Fibroblast of lung (primary cell): ENCODE measurements at regions not wholly inside any gene's neighbourhood (a gene's known extent, or its start where the extent isn't known, plus 50 kb on each side); places are given as distances from the start of the nearest gene placed in this dataset.

Source experiments
- DNase-seq, 2 donors: peaks; one replicate each; pipeline versions ENCODE4 v3.0.0 to v3.0.0-alpha.2; 2010; ENCODE audit warnings: low read depth in 2 of 2
- H2AFZ ChIP-seq: 2 replicates; pipeline ENCODE4 v1.5.1; 2012; ENCODE audit warnings: low read length, control low read depth, inconsistent platforms
- H3K27ac ChIP-seq: 2 replicates; pipeline ENCODE4 v1.5.1; 2011; ENCODE audit warnings: low read length, control low read depth; ENCODE audit not compliant: insufficient read depth
- H3K27me3 ChIP-seq: 2 replicates; pipeline ENCODE4 v1.5.1; 2011; ENCODE audit warnings: mild to moderate bottlenecking, low read length; ENCODE audit not compliant: control insufficient read depth, insufficient read depth
- H3K36me3 ChIP-seq: 2 replicates; pipeline ENCODE4 v1.5.1; 2011; ENCODE audit warnings: low read length; ENCODE audit not compliant: control insufficient read depth, insufficient read depth
- H3K4me1 ChIP-seq: 2 replicates; pipeline ENCODE4 v1.5.1; 2011; ENCODE audit warnings: low read length; ENCODE audit not compliant: control insufficient read depth, insufficient read depth; ENCODE audit errors: extremely low read depth
- H3K4me2 ChIP-seq: 2 replicates; pipeline ENCODE4 v1.5.1; 2011; ENCODE audit warnings: low read length, control low read depth; ENCODE audit not compliant: insufficient read depth; ENCODE audit errors: extremely low read depth
- H3K4me3 ChIP-seq, 4 experiments: fragments of 200-600 bp in 1 of 4; sonication (generic) in 1 of 4; replicated peaks in 1 of 4; 2 replicates each; pipeline ENCODE4 v1.5.1; 2011 to 2016; ENCODE audit warnings: low read length in 4 of 4, low read depth in 3 of 4, mild to moderate bottlenecking in 3 of 4, control low read depth in 2 of 4, inconsistent platforms in 1 of 4, mixed read lengths in 1 of 4; ENCODE audit not compliant: insufficient read depth in 1 of 4; ENCODE audit errors: control extremely low read depth in 1 of 4
- H3K79me2 ChIP-seq: 2 replicates; pipeline ENCODE4 v1.5.1; 2012; ENCODE audit warnings: mild to moderate bottlenecking, low read length, inconsistent platforms; ENCODE audit not compliant: control insufficient read depth, insufficient read depth
- H3K9ac ChIP-seq: 2 replicates; pipeline ENCODE4 v1.5.1; 2011; ENCODE audit warnings: mild to moderate bottlenecking, low read length, control low read depth; ENCODE audit not compliant: insufficient read depth
- H3K9me3 ChIP-seq: 2 replicates; pipeline ENCODE4 v1.5.1; 2012; ENCODE audit warnings: low read depth, low read length; ENCODE audit not compliant: control insufficient read depth, insufficient read depth
- H4K20me1 ChIP-seq: 2 replicates; pipeline ENCODE4 v1.5.1; 2011; ENCODE audit warnings: low read length; ENCODE audit not compliant: control insufficient read depth, insufficient read depth; ENCODE audit errors: extremely low read depth
- EZH2 ChIP-seq: IDR thresholded peaks from 2 replicates; pipeline ENCODE4 v1.5.1; 2012; ENCODE audit warnings: low read length, control low read depth, mild to moderate bottlenecking; ENCODE audit errors: missing control alignments
- TF ChIP-seq, protein P1 (sequence below), 2 donors: IDR thresholded peaks in 1 of 2; conservative IDR thresholded peaks in 1 of 2; 1 replicate in 1 of 2; 2 replicates in 1 of 2; pipeline ENCODE4 v1.5.1; 2011 to 2012; ENCODE audit warnings: low read length in 2 of 2, control low read depth in 1 of 2, inconsistent platforms in 1 of 2, low read depth in 1 of 2, mild to moderate bottlenecking in 1 of 2

DNA sequence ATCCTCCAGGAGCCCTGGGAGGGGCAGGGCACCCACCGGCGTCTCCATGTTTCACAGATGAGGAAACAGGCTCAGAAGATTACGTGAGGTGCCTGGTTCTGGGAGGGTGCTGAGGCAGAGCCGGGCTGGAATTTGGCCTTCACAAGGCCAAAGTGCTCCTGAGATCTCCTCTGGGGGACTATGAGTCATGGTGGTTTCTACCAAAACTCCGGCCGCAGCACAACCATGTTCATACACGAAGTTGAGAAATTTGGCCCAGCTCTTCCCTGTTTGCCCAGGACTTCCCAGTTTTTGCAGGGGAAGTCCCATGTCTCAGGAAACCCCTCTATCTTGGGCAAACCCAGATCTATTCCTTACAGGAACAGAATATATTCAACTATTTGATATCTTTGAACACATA, 172.9 kb upstream of the CDYL start:
- no peaks in the 10 kb centered on the region for H3K36me3 ChIP-seq
- no peak overlapping the region for H3K27ac ChIP-seq
- no peak overlapping the region for H3K4me3 ChIP-seq
- no peak overlapping the region for H3K9ac ChIP-seq
- H2AFZ ChIP-seq = no peak overlapping the region
- no peaks in the 10 kb centered on the region for H3K79me2 ChIP-seq
- no peaks in the 10 kb centered on the region for H3K27me3 ChIP-seq
- H3K4me1 ChIP-seq = peaks cover 13% of the 10 kb centered on the region
- TF ChIP-seq EZH2 = no peak
- TF ChIP-seq, protein P1, sequence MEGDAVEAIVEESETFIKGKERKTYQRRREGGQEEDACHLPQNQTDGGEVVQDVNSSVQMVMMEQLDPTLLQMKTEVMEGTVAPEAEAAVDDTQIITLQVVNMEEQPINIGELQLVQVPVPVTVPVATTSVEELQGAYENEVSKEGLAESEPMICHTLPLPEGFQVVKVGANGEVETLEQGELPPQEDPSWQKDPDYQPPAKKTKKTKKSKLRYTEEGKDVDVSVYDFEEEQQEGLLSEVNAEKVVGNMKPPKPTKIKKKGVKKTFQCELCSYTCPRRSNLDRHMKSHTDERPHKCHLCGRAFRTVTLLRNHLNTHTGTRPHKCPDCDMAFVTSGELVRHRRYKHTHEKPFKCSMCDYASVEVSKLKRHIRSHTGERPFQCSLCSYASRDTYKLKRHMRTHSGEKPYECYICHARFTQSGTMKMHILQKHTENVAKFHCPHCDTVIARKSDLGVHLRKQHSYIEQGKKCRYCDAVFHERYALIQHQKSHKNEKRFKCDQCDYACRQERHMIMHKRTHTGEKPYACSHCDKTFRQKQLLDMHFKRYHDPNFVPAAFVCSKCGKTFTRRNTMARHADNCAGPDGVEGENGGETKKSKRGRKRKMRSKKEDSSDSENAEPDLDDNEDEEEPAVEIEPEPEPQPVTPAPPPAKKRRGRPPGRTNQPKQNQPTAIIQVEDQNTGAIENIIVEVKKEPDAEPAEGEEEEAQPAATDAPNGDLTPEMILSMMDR (conservative IDR thresholded peaks at IDR 0.05 in 1 of 2, IDR thresholded peaks at IDR 0.05 in 1 of 2; ENCODE audit: low read depth in 1 of 2, low read length in 2 of 2) = no peak
- no peaks in the 10 kb centered on the region for H4K20me1 ChIP-seq
- DNase-seq = peak; percentile 97
- H3K4me2 ChIP-seq = no peak overlapping the region
- no peaks in the 10 kb centered on the region for H3K9me3 ChIP-seq

DNA sequence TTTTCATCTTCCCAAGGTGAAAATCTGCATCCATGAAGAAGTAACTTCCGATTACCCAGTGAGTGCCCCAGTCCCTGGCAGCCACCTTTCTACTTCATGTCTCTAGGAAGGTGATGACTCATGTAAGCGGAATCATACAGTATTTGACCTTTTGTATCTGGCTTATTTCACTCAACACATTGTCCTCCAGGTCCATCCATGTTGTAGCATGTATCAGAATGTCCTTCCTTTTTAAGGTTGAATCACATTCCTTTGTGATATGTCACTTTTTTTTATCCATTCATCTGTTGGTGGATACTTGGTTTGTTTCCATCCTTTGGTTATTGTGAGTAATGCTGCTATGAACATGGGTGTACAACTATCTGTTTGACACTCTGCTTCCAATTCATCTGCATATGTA, 176.3 kb upstream of the CDYL start:
- H3K36me3 ChIP-seq = no peaks in the 10 kb centered on the region
- H3K4me3 ChIP-seq = no peak overlapping the region
- H3K4me2 ChIP-seq = no peak overlapping the region
- H3K9me3 ChIP-seq = no peaks in the 10 kb centered on the region
- H3K27ac ChIP-seq = no peak overlapping the region
- peak; percentile 65 to 93 for DNase-seq
- H3K9ac ChIP-seq = no peak overlapping the region
- no peak overlapping the region for H2AFZ ChIP-seq
- no peaks in the 10 kb centered on the region for H3K79me2 ChIP-seq
- no peaks in the 10 kb centered on the region for H4K20me1 ChIP-seq
- H3K4me1 ChIP-seq = peaks cover 10% of the 10 kb centered on the region
- TF ChIP-seq, protein P1 (conservative IDR thresholded peaks at IDR 0.05 in 1 of 2, IDR thresholded peaks at IDR 0.05 in 1 of 2; ENCODE audit: low read depth in 1 of 2, low read length in 2 of 2) = no peak
- no peak for TF ChIP-seq EZH2
- no peaks in the 10 kb centered on the region for H3K27me3 ChIP-seq

- no peak overlapping the region for H3K4me2 ChIP-seq
- no peak overlapping the region for H3K27ac ChIP-seq
- no peak for DNase-seq
- H3K4me3 ChIP-seq = no peak overlapping the region
- peaks cover 10% of the 10 kb centered on the region for H3K4me1 ChIP-seq
- no peaks in the 10 kb centered on the region for H3K9me3 ChIP-seq
- no peaks in the 10 kb centered on the region for H4K20me1 ChIP-seq
- H3K79me2 ChIP-seq = no peaks in the 10 kb centered on the region
- H3K36me3 ChIP-seq = no peaks in the 10 kb centered on the region
- H3K27me3 ChIP-seq = no peaks in the 10 kb centered on the region
- no peak overlapping the region for H2AFZ ChIP-seq
- no peak overlapping the region for H3K9ac ChIP-seq
- TF ChIP-seq EZH2 = no peak
- TF ChIP-seq, protein P1 (conservative IDR thresholded peaks at IDR 0.05 in 1 of 2, IDR thresholded peaks at IDR 0.05 in 1 of 2; ENCODE audit: low read depth in 1 of 2, low read length in 2 of 2) = no peak
These were observed 177.7 kb upstream of the CDYL start for GRCh38 chr6:4598384-4598995.
